Upper lobe of left lung (tissue), 4 donors: ENCODE measurements at regions not wholly inside any gene's neighbourhood (a gene's known extent, or its start where the extent isn't known, plus 50 kb on each side); places are given as distances from the start of the nearest gene placed in this dataset.

Experiments used
- EP300 ChIP-seq, 4 donors: sonication (generic); formaldehyde crosslinking; IDR thresholded peaks; one replicate each; pipeline ENCODE4 v1.5.1; 2017; ENCODE audit warnings: antibody characterized with exemption in 4 of 4, control low read depth in 2 of 4
- POLR2AphosphoS5 ChIP-seq, 2 donors: sonication (generic); formaldehyde crosslinking; IDR thresholded peaks; one replicate each; pipeline ENCODE4 v1.5.1; 2017; ENCODE audit warnings: antibody characterized with exemption in 2 of 2
- TF ChIP-seq, protein P1 (sequence below), 6 experiments: fragments of 450-650 bp in 4 of 6; fragments of 200-600 bp in 2 of 6; sonication (generic) in 2 of 6; IDR thresholded peaks; one replicate each; pipeline ENCODE4 v1.5.1; 2016 to 2019; ENCODE audit warnings: antibody characterized with exemption in 6 of 6

DNA sequence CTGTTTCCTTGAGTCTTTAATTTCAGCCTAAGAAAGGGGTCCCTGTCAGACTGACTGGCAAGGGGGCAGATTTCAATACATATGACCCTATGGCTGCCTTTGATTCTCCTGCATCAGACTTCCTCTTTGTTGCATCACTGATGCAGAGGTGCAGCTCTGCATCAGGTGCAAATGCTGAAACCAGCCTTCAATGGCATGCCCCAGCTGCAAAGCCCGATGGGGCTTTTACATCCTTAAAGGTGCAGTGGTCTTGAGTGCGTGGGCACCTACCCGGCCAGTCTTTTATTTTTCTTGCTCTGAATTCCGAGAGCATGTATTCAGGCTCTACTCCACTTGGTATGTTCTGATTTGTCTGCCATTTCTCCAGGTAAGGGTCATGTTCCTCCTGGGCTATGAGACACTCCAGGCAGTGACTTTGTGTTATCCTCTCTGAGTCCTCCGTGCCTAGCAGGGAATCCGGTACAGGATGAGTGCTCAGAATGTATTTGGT lies 169.5 kb downstream of the MYCN start:
- TF ChIP-seq, protein P1, sequence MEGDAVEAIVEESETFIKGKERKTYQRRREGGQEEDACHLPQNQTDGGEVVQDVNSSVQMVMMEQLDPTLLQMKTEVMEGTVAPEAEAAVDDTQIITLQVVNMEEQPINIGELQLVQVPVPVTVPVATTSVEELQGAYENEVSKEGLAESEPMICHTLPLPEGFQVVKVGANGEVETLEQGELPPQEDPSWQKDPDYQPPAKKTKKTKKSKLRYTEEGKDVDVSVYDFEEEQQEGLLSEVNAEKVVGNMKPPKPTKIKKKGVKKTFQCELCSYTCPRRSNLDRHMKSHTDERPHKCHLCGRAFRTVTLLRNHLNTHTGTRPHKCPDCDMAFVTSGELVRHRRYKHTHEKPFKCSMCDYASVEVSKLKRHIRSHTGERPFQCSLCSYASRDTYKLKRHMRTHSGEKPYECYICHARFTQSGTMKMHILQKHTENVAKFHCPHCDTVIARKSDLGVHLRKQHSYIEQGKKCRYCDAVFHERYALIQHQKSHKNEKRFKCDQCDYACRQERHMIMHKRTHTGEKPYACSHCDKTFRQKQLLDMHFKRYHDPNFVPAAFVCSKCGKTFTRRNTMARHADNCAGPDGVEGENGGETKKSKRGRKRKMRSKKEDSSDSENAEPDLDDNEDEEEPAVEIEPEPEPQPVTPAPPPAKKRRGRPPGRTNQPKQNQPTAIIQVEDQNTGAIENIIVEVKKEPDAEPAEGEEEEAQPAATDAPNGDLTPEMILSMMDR (IDR thresholded peaks at IDR 0.05), result no peak
- TF ChIP-seq POLR2AphosphoS5 (IDR thresholded peaks at IDR 0.05) (no peak), EP300 (IDR thresholded peaks at IDR 0.05) (no peak)
